Liver (tissue), 8 donors: ENCODE measurements at regions not wholly inside any gene's neighbourhood (a gene's known extent, or its start where the extent isn't known, plus 50 kb on each side); places are given as distances from the start of the nearest gene placed in this dataset.

Source experiments
- DNase-seq: peaks from one replicate; pipeline ENCODE4 v3.0.0-alpha.2; 2017; ENCODE audit warnings: low spot score
- H3K27ac ChIP-seq, 2 donors: one replicate each; pipeline ENCODE4 v1.7.0; 2013; ENCODE audit warnings: inconsistent platforms in 2 of 2, low read length in 2 of 2, control low read depth in 1 of 2, low read depth in 1 of 2, mild to moderate bottlenecking in 1 of 2
- H3K27me3 ChIP-seq, 4 donors: one replicate each; pipeline versions ENCODE4 v1.6.1 to v1.7.0; 2013; ENCODE audit warnings: low read length in 3 of 4, inconsistent platforms in 1 of 4, mild to moderate bottlenecking in 1 of 4, moderate library complexity in 1 of 4; ENCODE audit not compliant: control insufficient read depth in 4 of 4, insufficient read depth in 4 of 4
- H3K36me3 ChIP-seq, 4 donors: one replicate each; pipeline versions ENCODE4 v1.6.1 to v1.7.0; 2013; ENCODE audit warnings: low read length in 3 of 4, mild to moderate bottlenecking in 3 of 4, low read depth in 1 of 4, moderate library complexity in 1 of 4; ENCODE audit not compliant: control insufficient read depth in 4 of 4, insufficient read depth in 3 of 4
- H3K4me1 ChIP-seq, 4 donors: one replicate each; pipeline versions ENCODE4 v1.6.1 to v1.7.0; 2013; ENCODE audit warnings: low read length in 3 of 4, mild to moderate bottlenecking in 3 of 4, moderate library complexity in 1 of 4; ENCODE audit not compliant: control insufficient read depth in 4 of 4, insufficient read depth in 4 of 4
- H3K4me3 ChIP-seq, 3 donors: one replicate each; pipeline versions ENCODE4 v1.6.1 to v1.7.0; 2013; ENCODE audit warnings: low read length in 3 of 3, control low read depth in 1 of 3, low read depth in 1 of 3, mild to moderate bottlenecking in 1 of 3
- H3K9ac ChIP-seq, 2 donors: one replicate each; pipeline ENCODE4 v1.7.0; 2013; ENCODE audit warnings: low read length in 2 of 2, mild to moderate bottlenecking in 2 of 2, moderate library complexity in 2 of 2, control low read depth in 1 of 2, low read depth in 1 of 2
- H3K9me3 ChIP-seq, 4 donors: one replicate each; pipeline versions ENCODE4 v1.6.1 to v1.7.0; 2013; ENCODE audit warnings: low read length in 3 of 4; ENCODE audit not compliant: control insufficient read depth in 4 of 4
- ATF3 ChIP-seq: IDR thresholded peaks from 2 replicates; pipeline ENCODE4 v1.6.1; 2016; ENCODE audit warnings: antibody characterized with exemption
- CTCF ChIP-seq: fragments of 150-350 bp; IDR thresholded peaks from 2 replicates; pipeline ENCODE4 v1.5.1; 2017; ENCODE audit warnings: improper control_type of control experiment, low read depth, low read length; ENCODE audit not compliant: missing input control
- EGR1 ChIP-seq, 2 donors: IDR thresholded peaks; 2 replicates each; pipeline ENCODE4 v1.6.1; 2016 to 2018; ENCODE audit warnings: antibody characterized with exemption in 2 of 2, low read depth in 2 of 2
- FOXA1 ChIP-seq: IDR thresholded peaks from 2 replicates; pipeline ENCODE4 v1.6.1; 2016; ENCODE audit warnings: antibody characterized with exemption
- FOXA2 ChIP-seq: IDR thresholded peaks from 2 replicates; pipeline ENCODE4 v1.6.1; 2016; ENCODE audit warnings: antibody characterized with exemption
- GABPA ChIP-seq, 2 donors: IDR thresholded peaks in 1 of 2; conservative IDR thresholded peaks in 1 of 2; 2 replicates each; pipeline ENCODE4 v1.6.1; 2016; ENCODE audit warnings: antibody characterized with exemption in 2 of 2, mild to moderate bottlenecking in 1 of 2, moderate library complexity in 1 of 2
- HNF4A ChIP-seq, 2 donors: conservative IDR thresholded peaks; 2 replicates each; pipeline ENCODE4 v1.6.1; 2016; ENCODE audit warnings: antibody characterized with exemption in 2 of 2, mild to moderate bottlenecking in 2 of 2
- HNF4G ChIP-seq: IDR thresholded peaks from 2 replicates; pipeline ENCODE4 v1.6.1; 2016; ENCODE audit warnings: antibody characterized with exemption
- JUND ChIP-seq, 2 donors: IDR thresholded peaks; 2 replicates each; pipeline ENCODE4 v1.6.1; 2016; ENCODE audit warnings: antibody characterized with exemption in 2 of 2
- MAX ChIP-seq: IDR thresholded peaks from 2 replicates; pipeline ENCODE4 v1.6.1; 2016; ENCODE audit warnings: antibody characterized with exemption
- NR2F2 ChIP-seq: IDR thresholded peaks from 2 replicates; pipeline ENCODE4 v1.6.1; 2016; ENCODE audit warnings: antibody characterized with exemption
- RAD21 ChIP-seq, 2 donors: IDR thresholded peaks; 2 replicates each; pipeline ENCODE4 v1.6.1; 2016; ENCODE audit warnings: antibody characterized with exemption in 2 of 2, mild to moderate bottlenecking in 2 of 2
- REST ChIP-seq: IDR thresholded peaks from 2 replicates; pipeline ENCODE4 v1.6.1; 2016; ENCODE audit warnings: antibody characterized with exemption, mild to moderate bottlenecking
- RXRA ChIP-seq, 2 donors: IDR thresholded peaks; 2 replicates each; pipeline ENCODE4 v1.6.1; 2017 to 2018; ENCODE audit warnings: antibody characterized with exemption in 2 of 2, mild to moderate bottlenecking in 1 of 2
- SP1 ChIP-seq: IDR thresholded peaks from 2 replicates; pipeline ENCODE4 v1.6.1; 2018; ENCODE audit warnings: antibody characterized with exemption, mild to moderate bottlenecking
- TAF1 ChIP-seq: conservative IDR thresholded peaks from 2 replicates; pipeline ENCODE4 v1.6.1; 2016; ENCODE audit warnings: antibody characterized with exemption, mild to moderate bottlenecking
- YY1 ChIP-seq: IDR thresholded peaks from 2 replicates; pipeline ENCODE4 v1.6.1; 2016; ENCODE audit warnings: antibody characterized with exemption, mild to moderate bottlenecking
- ZBTB33 ChIP-seq: IDR thresholded peaks from 2 replicates; pipeline ENCODE4 v1.6.1; 2016; ENCODE audit warnings: antibody characterized with exemption
- WGBS: extraction: QIAGEN DNeasy Blood & Tissue Kit; methylation state at CpG from one replicate; pipeline ENCODE4 v1.1.7; 2013; 5-methylcytosine and 5-hydroxymethylcytosine counted together
- donor health status: healthy.
- donor health status: healthy.
- donor health status: healthy.
- donor health status: healthy.
- donor health status: healthy.

GRCh38 chr4:115688961-115689360 lies 575.5 kb upstream of the NDST4 start (continued):
- TF ChIP-seq MAX (no peak), GABPA (IDR thresholded peaks at IDR 0.05 in 1 of 2, conservative IDR thresholded peaks at IDR 0.05 in 1 of 2) (no peak)

GRCh38 chr4:115687052-115687755 lies 573.8 kb upstream of the NDST4 start:
- Histone ChIP-seq H3K9me3 (no peaks in the 10 kb centered on the region), H3K4me1 (no peaks in the 10 kb centered on the region), H3K4me3 (no peak overlapping the region), H3K27me3 (peaks cover 0 to 2% (median 0%) of the 10 kb centered on the region in 4 donors), H3K9ac (no peak overlapping the region), H3K36me3 (no peaks in the 10 kb centered on the region), H3K27ac (no peak overlapping the region)
- DNase-seq = no peak
- TF ChIP-seq HNF4A (conservative IDR thresholded peaks at IDR 0.05) (no peak), CTCF (no peak), RXRA (IDR thresholded peaks at IDR 0.05) (no peak), FOXA1 (no peak), NR2F2 (no peak), EGR1 (IDR thresholded peaks at IDR 0.05; ENCODE audit: low read depth in 2 of 2) (no peak), SP1 (no peak), FOXA2 (no peak), MAX (no peak), GABPA (IDR thresholded peaks at IDR 0.05 in 1 of 2, conservative IDR thresholded peaks at IDR 0.05 in 1 of 2) (no peak), TAF1 (no peak), YY1 (no peak), REST (no peak), RAD21 (IDR thresholded peaks at IDR 0.05) (no peak), ATF3 (no peak), JUND (IDR thresholded peaks at IDR 0.05) (no peak), ZBTB33 (no peak), HNF4G (no peak)
- 86% methylated on average over 1 of the region's 1 CpG for WGBS
